NCI-H2227 (cell line): ENCODE measurements at regions not wholly inside any gene's neighbourhood (a gene's known extent, or its start where the extent isn't known, plus 50 kb on each side); places are given as distances from the start of the nearest gene placed in this dataset.
A peak's percentile ranks its signal among the peaks of the same experiment; 100 is the strongest.
"Not testable (repeated sequence)": the region's sequence is repeated elsewhere in the genome, so short reads cannot be mapped to it uniquely, and the experiment has no call there.

Source experiments
- DNase-seq: peaks from one replicate; lab custom pipeline; 2025; ENCODE audit not compliant: unreplicated experiment; lab: John Stamatoyannopoulos, UW

DNA sequence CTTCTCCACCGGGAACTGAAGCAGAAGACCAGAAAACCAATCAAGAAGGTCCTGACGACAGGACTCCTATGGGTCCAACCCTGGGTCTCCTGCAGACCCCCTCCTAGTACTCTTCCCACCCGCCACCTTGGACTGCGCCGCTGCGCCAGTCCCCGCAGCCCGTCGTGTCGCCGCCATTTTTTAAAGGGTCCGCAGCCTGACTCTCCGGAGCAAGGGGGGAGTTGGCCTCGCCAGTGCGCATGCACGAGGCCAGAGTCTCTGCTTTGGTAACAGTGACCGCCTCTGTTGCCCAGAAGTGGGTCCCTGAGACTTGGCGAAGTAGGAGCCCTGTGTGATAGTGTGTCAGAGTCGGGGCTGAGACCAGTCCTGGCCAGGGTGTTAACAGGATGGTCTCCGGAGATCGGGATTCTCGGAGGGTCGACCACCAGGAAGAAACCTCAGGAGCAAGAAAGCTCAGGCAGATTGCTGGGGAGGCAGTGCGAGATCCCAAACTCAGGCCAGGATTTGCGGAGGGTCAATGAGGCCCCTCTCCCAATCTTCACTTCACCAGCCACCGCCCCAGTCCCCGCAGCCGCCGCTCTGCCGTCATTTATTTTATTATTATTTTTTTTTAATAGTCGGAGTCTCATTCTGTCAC is 612.5 kb downstream of the KCNJ18 start:
- no peak for DNase-seq

DNA sequence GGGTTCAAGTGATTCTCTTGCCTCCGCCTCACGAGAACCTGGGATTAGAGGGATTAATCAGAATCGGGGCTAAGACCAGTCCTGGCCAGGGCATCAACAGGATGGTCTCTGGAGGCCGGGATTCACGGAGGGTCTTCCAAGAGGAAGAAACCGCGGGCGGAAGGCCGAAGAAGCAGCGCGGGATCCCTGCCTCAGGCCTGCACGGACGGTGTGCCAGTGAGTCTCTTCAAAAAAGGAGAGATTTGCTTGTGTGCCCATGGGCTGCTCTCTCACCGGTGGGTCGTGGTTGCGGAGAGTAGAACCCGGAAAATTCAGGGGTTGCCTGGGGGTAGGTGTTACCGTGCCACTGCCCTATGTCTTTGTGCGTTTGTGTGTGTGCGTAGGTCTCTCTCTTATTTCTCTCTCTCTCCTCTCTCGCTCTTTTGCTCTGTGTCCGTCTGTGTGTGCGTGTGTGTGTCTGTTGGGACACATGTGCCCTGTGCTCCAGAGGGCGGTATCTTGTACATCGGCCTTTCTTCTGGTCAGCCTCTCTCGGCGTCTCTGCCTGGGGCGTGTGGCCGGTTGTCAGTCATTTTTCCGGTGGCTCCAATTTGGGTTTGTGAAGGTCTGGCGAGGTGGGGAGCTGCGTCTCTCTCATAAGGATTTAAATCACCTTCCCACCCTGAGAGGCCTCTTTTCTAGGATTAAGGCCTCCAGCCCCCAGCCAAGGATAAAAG is 613.2 kb downstream of the KCNJ18 start:
- no peak for DNase-seq

DNA sequence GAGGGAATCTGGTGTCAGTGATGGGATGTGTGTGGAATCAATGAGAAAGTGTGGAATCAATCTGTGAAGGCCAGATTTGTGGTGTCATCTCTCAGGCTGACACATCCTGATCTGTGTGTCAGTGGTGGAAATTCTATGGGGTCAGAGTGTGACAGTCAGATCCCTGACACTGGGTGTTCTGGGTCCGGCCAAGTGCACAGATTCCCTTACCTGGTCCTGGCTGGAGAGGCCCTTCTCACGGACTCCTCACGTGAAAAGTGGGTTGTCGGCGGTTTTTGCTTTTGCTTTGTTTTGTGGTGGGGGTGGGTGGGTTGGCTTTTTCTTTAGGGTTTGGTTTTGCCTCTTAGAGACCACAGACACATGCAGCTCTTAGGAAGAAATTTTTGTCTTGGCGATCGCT is 618.0 kb downstream of the KCNJ18 start:
- not testable (repeated sequence) for DNase-seq

DNA sequence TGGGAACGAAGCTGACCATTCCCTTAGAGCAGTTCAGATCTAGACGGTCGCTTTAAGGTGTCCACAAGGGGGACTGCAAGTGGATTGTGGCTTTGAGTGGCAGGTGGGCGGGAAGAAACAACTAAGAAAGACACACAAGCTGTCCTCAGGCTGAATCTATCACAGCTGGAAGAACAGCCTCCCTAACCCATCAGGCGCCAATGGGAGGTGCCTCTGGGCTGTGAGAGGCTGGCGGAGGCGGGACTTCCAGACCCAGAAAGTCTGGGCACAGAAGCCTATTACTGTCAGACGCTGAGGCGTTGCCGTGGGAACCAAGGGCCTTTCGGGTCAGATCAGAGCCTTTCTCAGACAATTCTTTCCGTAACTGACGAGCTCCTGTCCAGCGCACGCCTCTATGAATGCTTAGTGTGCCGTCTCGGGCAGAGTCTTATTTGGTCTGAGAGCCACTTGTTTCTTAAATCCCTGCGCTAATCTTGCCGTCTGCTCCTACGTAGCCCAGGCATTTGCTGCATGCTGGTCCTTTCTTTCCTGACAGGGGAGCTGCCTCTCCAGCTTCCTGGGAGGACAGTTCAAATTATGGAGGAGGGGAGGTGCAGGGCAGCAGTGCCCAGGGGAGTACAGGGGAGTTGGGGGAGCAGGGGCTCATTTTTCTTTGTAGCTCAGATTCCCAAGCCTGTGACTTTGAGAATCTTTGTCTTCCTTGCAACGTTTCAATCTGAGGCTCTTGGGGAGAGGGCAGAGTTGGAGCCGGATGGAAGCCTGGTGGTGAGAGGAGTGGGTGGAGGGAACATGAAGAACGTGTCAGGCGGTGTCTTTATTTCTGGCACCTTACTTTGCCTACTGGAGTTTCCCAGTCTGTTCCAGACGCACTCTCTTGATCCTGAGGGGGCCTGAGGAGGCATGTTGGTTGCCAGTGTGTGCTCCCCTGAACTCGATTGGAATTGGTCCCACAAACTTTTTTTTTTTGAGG is 618.7 kb downstream of the KCNJ18 start:
- DNase-seq: peak; percentile 43

DNA sequence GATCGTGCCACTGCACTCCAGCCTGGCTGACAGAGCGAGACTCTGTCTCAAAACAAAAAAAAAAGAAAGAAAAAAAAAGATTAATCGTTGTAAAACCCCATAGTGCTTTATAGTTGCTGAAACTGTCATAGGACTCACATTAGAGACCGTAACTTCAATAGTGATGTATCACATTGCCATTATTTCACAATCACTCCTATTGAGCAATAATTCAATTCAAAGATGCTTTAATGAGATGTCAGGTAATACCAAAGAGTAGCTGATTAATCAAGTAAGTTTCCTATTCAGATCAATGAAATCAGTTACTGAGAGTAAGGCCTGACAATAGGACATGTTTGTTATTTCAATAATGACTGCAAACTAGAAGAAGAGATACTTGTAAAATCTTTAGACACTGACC is 628.7 kb downstream of the KCNJ18 start:
- not testable (repeated sequence) for DNase-seq

DNA sequence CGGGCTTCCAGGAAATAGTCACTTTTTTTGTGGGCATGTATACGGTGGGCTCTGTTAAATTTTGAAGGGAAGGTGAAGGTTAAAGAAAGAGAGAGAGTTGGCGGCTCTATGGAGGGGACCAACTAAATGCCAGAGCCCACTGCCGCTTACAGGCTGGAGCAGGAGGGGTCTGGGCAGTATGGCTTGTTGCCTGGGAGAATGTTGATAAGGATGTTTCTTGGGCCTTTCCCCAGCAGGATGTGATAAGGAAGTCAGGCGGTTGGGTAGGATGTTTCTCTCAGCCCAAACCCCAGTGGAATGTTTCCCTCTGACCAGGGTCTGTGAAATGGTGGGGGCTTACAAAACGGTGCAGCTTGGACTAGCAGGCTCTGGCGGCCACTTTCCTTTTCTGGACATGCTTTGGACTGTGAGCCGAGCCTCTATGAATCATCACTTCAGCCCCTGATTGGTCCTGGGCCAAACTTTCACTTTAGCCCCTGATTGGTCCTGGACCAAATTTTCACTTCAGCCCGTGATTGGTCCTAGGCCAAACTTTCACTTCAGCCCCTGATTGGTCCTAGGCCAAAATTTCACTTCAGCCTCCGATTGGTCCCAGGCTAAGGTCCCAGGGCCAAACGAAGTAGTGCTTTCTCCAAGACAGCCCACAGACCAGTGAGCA is 630.7 kb downstream of the KCNJ18 start:
- DNase-seq: not testable (repeated sequence)

DNA sequence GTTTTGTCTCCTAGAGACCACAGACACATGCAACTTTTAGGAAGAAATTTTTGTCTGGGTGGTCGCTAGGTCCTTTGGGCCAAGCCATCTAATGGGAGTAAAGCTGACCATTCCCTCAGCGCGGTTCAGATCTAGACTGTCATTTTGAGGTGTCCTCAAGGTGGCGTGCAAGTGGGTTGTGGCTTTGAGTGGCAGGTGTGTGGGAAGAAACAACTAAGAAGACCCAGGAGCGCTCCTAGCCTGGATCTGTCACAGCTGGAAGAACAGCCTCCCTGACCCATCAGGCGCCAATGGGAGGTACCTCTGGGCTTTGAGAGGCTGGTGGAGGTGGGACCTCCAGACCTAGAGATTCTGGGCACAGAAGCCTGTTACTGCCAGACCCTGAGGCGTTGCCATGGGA is 645.1 kb downstream of the KCNJ18 start:
- DNase-seq: no peak

DNA sequence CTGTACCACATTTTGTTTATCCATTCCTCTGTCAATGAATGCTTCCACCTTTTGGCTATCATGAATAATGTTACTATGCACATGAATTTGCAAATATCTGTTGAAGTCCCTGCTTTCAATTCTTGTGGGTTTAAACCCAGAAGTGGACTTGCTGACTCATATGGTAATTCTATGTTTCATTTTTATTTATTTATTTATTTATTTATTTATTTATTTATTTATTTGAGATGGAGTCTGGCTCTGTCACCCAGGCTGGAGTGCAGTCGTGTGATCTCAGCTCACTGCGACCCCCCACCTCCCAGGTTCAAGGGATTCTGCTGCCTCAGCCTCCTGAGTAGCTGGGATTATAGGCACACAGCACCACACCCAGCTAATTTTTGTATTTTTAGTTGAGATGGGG is 664.3 kb downstream of the KCNJ18 start:
- DNase-seq: not testable (repeated sequence)

DNA sequence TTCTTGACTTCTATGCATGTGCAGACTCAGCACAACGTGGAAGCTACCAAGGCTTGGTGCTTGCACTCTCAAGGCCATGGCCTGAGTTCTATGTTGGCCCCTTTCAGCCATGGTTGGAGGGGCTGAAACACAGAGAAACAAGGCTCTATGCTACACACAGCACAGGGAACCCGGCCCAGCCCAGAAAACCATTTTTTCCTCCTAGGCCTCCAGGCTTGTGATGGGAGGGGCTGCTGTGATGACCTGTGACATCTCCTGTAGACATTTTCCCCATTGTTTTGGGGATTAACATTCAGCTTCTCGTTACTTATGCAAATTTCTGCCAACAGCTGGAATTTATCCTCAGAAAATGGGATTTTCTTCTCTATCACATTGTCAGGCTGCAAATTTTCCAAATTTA is 678.7 kb downstream of the KCNJ18 start:
- DNase-seq: not testable (repeated sequence)

DNA sequence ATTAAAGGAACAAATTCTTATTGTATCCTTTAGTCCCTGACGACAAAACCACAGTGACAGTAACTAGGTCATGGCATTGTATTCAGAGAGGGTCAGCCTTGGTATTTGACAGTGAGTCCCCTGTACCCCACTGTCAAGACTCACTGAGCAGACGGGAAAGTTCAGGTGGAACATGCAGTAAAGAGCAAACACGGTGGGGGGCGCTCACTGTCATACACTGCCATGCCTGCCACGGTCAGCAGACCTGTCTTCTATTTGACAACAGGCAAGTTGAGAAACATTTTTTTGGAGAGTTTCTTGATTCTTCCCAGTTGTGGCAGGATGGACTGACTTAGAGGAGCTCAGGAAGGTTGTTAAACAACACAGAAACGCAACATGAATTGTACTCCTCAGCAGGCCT is 681.6 kb downstream of the KCNJ18 start:
- DNase-seq: no peak

DNA sequence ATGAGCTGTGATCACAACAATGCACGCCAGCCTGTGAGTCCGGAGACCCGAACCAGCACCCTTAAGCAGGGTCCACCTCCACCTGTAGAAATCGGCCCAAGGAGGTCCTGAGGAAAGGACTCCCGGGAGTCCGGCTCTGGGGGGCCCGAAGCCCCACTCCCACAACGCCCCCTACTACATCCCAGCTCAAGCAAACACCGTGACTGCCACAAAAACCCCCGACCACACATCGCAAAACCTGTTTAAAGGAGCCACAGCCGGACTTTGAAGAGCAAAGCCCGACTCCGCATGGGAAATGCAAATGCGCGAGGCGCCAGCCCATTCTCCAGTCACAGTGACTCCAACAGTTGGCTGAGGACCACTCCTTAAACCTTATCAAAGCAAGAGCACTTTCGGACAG is 682.4 kb downstream of the KCNJ18 start:
- no peak for DNase-seq

DNA sequence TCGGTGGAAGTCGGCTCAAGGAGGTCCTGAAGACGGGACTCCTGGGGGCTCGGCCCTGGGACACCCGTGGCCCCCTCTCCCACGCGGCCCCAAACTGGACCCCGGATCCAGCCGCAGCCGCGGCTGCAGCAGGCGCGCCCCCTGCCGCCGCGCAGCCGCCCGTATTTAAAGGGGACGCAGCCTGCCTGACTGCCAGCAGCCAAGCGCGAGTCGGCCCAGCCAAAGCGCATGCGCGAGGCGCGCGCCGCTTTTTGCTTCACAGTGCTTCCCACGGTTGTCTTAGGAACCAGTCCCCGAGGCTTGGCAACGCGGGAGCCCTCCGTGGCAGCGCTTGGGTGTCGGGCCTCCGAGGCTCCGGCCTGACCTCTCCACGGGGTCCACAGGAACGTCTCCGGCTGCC is 684.4 kb downstream of the KCNJ18 start:
- DNase-seq: not testable (repeated sequence)

DNA sequence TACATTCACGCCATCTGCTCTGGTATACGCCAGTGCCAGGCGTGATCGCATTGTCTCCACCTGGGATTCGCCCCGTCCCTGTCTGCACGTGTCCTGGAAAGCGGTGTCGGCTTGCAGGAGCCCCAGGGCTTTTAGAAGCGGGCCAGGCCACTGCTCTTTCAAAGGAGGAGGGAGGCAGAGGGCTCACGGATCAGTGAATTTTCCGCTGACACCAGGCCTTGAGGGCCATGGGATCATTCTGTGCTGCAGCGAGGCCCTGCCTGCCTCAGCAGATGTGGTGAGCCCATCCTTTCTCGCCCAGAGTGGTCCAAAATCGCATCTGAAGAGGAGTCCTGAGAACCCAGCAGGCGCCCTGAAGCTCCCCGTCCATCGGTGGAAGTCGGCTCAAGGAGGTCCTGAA is 686.4 kb downstream of the KCNJ18 start:
- DNase-seq: not testable (repeated sequence)

DNA sequence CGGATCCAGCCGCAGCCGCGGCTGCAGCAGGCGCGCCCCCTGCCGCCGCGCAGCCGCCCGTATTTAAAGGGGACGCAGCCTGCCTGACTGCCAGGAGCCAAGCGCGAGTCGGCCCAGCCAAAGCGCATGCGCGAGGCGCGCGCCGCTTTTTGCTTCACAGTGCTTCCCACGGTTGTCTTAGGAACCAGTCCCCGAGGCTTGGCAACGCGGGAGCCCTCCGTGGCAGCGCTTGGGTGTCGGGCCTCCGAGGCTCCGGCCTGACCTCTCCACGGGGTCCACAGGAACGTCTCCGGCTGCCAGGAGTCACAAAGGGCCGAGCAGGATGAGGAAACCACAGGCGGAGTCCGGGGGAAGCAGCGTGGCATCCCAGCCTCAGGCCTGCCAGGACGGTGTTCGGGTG is 689.3 kb downstream of the KCNJ18 start:
- not testable (repeated sequence) for DNase-seq

DNA sequence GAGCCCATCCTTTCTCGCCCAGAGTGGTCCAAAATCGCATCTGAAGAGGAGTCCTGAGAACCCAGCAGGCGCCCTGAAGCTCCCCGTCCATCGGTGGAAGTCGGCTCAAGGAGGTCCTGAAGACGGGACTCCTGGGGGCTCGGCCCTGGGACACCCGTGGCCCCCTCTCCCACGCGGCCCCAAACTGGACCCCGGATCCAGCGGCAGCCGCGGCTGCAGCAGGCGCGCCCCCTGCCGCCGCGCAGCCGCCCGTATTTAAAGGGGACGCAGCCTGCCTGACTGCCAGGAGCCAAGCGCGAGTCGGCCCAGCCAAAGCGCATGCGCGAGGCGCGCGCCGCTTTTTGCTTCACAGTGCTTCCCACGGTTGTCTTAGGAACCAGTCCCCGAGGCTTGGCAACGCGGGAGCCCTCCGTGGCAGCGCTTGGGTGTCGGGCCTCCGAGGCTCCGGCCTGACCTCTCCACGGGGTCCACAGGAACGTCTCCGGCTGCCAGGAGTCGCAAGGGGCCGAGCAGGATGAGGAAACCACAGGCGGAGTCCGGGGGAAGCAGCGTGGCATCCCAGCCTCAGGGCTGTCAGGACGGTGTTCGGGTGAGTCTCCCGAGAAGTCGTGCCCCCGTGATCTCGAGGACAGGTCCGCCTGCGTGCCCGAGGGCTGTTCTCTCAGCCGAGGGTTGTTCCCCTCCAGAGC is 691.6 kb downstream of the KCNJ18 start:
- DNase-seq: not testable (repeated sequence)

DNA sequence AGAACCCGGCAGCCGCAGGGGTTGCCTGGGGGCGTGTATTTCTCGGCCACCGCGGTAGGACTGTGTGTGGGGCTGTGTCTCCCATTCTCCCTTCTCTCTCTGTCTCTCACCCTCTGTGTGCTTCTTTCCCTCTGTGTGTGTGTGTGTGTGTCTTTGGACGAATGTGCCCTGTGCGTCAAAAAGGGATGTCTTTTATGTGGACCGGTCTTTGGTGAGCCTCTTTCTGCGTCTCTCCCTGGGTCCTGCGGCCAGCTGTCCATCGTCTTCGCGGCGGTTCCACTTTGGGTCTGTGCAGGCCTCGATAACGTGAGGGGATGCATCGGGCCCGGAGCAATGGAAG is 692.1 kb downstream of the KCNJ18 start:
- not testable (repeated sequence) for DNase-seq

DNA sequence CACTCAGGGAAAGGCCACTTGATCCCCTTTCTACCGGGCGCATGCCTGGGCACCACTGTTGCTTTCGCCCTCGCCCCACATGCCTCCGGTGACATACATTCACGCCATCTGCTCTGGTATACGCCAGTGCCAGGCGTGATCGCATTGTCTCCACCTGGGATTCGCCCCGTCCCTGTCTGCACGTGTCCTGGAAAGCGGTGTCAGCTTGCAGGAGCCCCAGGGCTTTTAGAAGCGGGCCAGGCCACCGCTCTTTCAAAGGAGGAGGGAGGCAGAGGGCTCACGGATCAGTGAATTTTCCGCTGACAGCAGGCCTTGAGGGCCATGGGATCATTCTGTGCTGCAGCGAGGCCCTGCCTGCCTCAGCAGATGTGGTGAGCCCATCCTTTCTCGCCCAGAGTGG is 706.1 kb downstream of the KCNJ18 start:
- DNase-seq: not testable (repeated sequence)

DNA sequence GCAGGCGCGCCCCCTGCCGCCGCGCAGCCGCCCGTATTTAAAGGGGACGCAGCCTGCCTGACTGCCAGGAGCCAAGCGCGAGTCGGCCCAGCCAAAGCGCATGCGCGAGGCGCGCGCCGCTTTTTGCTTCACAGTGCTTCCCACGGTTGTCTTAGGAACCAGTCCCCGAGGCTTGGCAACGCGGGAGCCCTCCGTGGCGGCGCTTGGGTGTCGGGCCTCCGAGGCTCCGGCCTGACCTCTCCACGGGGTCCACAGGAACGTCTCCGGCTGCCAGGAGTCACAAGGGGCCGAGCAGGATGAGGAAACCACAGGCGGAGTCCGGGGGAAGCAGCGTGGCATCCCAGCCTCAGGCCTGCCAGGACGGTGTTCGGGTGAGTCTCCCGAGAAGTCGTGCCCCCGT is 706.7 kb downstream of the KCNJ18 start:
- not testable (repeated sequence) for DNase-seq

DNA sequence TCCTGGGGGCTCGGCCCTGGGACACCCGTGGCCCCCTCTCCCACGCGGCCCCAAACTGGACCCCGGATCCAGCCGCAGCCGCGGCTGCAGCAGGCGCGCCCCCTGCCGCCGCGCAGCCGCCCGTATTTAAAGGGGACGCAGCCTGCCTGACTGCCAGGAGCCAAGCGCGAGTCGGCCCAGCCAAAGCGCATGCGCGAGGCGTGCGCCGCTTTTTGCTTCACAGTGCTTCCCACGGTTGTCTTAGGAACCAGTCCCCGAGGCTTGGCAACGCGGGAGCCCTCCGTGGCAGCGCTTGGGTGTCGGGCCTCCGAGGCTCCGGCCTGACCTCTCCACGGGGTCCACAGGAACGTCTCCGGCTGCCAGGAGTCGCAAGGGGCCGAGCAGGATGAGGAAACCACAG is 712.8 kb downstream of the KCNJ18 start:
- not testable (repeated sequence) for DNase-seq

DNA sequence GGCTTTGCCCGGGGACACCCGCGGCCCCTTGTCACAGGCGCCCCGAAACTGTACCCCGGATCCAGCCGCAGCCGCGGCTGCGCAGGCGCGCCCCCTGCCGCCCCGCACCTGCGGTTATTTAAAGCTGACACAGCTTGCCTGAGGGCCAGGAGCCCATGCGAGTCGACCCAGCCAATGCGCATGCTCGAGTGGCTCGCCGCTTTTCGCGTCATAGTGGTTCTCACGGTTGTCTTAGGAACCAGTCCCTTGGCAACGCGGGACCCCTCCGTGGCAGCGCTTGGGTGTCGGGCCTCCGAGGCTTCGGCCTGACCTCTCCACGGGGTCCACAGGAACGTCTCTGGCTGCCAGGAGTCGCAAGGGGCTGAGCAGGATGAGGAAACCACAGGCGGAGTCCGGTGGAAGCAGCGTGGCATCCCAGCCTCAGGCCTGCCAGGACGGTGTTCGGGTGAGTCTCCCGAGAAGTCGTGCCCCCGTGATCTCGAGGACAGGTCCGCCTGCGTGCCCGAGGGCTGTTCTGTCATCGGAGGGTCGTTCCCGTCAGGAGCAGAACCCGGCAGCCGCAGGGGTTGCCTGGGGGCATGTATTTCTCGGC is 716.9 kb downstream of the KCNJ18 start:
- no peak for DNase-seq
